ENCODE measurements at regions not wholly inside any gene's neighbourhood (a gene's known extent, or its start where the extent isn't known, plus 50 kb on each side); places are given as distances from the start of the nearest gene placed in this dataset.
"Not testable (repeated sequence)": the region's sequence is repeated elsewhere in the genome, so short reads cannot be mapped to it uniquely, and the experiment has no call there.

GRCh38 chr9:62655705-62656104 lies 1465.9 kb downstream of the SPATA31A7 start:
- peak; percentile 52 for ATAC-seq
- H3K4me3 ChIP-seq; H3K27ac ChIP-seq (ENCODE audit: control insufficient read depth, insufficient read depth); H3K4me2 ChIP-seq (ENCODE audit: control insufficient read depth, insufficient read depth); CTCF ChIA-PET; H4K20me1 ChIP-seq (ENCODE audit: control insufficient read depth, insufficient read depth); H3K36me3 ChIP-seq (ENCODE audit: control insufficient read depth in 2 of 2, insufficient read depth in 2 of 2, low read length in 1 of 2); intact Hi-C loops (cut with micrococcal nuclease; ENCODE audit: unreplicated experiment); DNase-seq (ENCODE audit: low read depth, low spot score); H3K79me2 ChIP-seq (ENCODE audit: control insufficient read depth, insufficient read depth, low read length); H2AFZ ChIP-seq (ENCODE audit: control insufficient read depth, low read depth, low read length); H3K27me3 ChIP-seq (replicated peaks in 1 of 2; ENCODE audit: control insufficient read depth in 2 of 2, insufficient read depth in 2 of 2, low read length in 1 of 2); FAIRE-seq; POLR2A ChIA-PET; in situ Hi-C loops (cut with MboI); H3K9me3 ChIP-seq (replicated peaks; ENCODE audit: control insufficient read depth, insufficient read depth, low read length); H3K4me1 ChIP-seq (ENCODE audit: control insufficient read depth, insufficient read depth, low read length); H3K9ac ChIP-seq (ENCODE audit: control insufficient read depth, insufficient read depth, low read length); BruUV-seq (replicated peaks); RAD21 ChIA-PET (ENCODE audit: unreplicated experiment); SMC1A ChIA-PET (ENCODE audit: uncharacterized antibody, unreplicated experiment): not testable (repeated sequence)

DNA sequence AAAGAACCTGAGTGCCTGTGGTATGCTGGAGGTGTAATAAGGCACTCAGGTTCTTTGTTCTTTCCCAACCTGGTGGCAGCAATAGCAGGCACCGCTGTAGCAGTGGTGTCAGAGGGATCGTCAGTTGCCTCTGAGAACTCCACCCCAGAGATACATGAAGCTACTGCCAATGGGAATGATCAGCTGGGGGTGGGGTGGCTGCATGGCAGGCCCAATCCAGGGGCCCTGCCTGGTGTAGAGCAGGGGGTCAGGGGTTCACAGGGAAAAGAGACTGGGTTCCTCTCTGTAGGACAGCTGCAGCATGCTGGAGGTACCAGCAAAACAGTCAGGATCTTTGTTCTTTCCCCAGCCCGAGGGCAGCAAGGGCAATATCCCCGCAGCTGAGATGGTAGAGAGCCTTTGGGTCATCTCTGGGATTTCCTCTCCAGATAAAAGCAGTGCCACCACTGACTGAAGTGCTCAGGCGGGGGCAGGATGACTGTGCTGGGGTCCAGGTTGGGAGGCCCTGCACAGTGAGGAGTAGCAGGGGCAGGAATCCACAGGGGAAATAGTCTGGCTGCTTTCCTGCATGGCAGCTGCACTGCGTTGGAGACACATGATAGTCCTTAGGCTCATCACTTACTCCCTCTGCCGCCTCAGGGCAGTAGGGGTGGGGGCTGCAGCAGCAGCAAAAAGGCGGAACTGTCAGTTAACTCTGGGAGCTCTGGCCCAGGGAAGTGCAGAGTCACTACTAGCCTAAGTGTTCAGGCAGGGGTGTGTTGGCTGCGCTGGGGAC lies 1473.1 kb downstream of the SPATA31A7 start:
- DNase-seq (ENCODE audit: low read depth, low spot score); RAD21 ChIA-PET (ENCODE audit: unreplicated experiment); POLR2A ChIA-PET; H3K4me3 ChIP-seq; H3K4me2 ChIP-seq (ENCODE audit: control insufficient read depth, insufficient read depth); H3K9me3 ChIP-seq (replicated peaks; ENCODE audit: control insufficient read depth, insufficient read depth, low read length); H3K27me3 ChIP-seq (replicated peaks in 1 of 2; ENCODE audit: control insufficient read depth in 2 of 2, insufficient read depth in 2 of 2, low read length in 1 of 2); FAIRE-seq; H3K79me2 ChIP-seq (ENCODE audit: control insufficient read depth, insufficient read depth, low read length); CTCF ChIA-PET; SMC1A ChIA-PET (ENCODE audit: uncharacterized antibody, unreplicated experiment); H3K4me1 ChIP-seq (ENCODE audit: control insufficient read depth, insufficient read depth, low read length); H3K27ac ChIP-seq (ENCODE audit: control insufficient read depth, insufficient read depth); ATAC-seq; H3K9ac ChIP-seq (ENCODE audit: control insufficient read depth, insufficient read depth, low read length); H2AFZ ChIP-seq (ENCODE audit: control insufficient read depth, low read depth, low read length); BruUV-seq (replicated peaks); intact Hi-C loops (cut with micrococcal nuclease; ENCODE audit: unreplicated experiment); H3K36me3 ChIP-seq (ENCODE audit: control insufficient read depth in 2 of 2, insufficient read depth in 2 of 2, low read length in 1 of 2); in situ Hi-C loops (cut with MboI); H4K20me1 ChIP-seq (ENCODE audit: control insufficient read depth, insufficient read depth): not testable (repeated sequence)
- 36% methylated on average over 3 of the region's 9 CpGs for WGBS (ENCODE audit: insufficient coverage, insufficient replicate concordance, low lambda C conversion rate, missing lambda C conversion rate)

DNA sequence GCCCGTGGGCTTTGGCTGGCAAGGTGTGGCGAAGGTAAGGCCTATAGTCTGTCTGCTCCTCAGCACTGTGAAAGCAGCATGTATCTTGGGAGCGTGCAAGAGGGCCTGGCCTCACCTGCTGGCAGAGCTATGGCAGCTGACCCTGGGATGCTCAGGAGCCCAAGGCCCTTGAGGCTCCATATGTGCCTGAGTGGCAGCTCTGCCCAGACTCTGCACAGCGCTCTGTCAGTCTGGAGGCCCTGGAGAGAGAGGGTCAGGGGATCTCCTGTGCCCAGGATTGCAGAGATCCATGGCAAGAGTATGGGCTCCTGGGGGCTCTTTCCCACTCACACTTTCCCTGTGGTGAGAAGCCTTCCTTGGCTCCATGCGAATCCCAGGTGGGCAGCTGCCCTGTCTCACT lies 1473.7 kb downstream of the SPATA31A7 start:
- RAD21 ChIA-PET (ENCODE audit: unreplicated experiment); H3K36me3 ChIP-seq (ENCODE audit: control insufficient read depth in 2 of 2, insufficient read depth in 2 of 2, low read length in 1 of 2); H3K27ac ChIP-seq (ENCODE audit: control insufficient read depth, insufficient read depth); SMC1A ChIA-PET (ENCODE audit: uncharacterized antibody, unreplicated experiment); H3K9ac ChIP-seq (ENCODE audit: control insufficient read depth, insufficient read depth, low read length); H3K4me3 ChIP-seq; H4K20me1 ChIP-seq (ENCODE audit: control insufficient read depth, insufficient read depth); H3K79me2 ChIP-seq (ENCODE audit: control insufficient read depth, insufficient read depth, low read length); CTCF ChIA-PET; FAIRE-seq; H3K4me1 ChIP-seq (ENCODE audit: control insufficient read depth, insufficient read depth, low read length); H3K9me3 ChIP-seq (replicated peaks; ENCODE audit: control insufficient read depth, insufficient read depth, low read length); POLR2A ChIA-PET; H3K27me3 ChIP-seq (replicated peaks in 1 of 2; ENCODE audit: control insufficient read depth in 2 of 2, insufficient read depth in 2 of 2, low read length in 1 of 2); intact Hi-C loops (cut with micrococcal nuclease; ENCODE audit: unreplicated experiment); DNase-seq (ENCODE audit: low read depth, low spot score); H2AFZ ChIP-seq (ENCODE audit: control insufficient read depth, low read depth, low read length); in situ Hi-C loops (cut with MboI); ATAC-seq; H3K4me2 ChIP-seq (ENCODE audit: control insufficient read depth, insufficient read depth); BruUV-seq (replicated peaks): not testable (repeated sequence)
- WGBS (ENCODE audit: insufficient coverage, insufficient replicate concordance, low lambda C conversion rate, missing lambda C conversion rate): no CpG with 5 or more reads among the region's 5 CpGs

GRCh38 chr9:62667137-62667824 lies 1477.4 kb downstream of the SPATA31A7 start:
- H3K4me3 ChIP-seq; in situ Hi-C loops (cut with MboI); intact Hi-C loops (cut with micrococcal nuclease; ENCODE audit: unreplicated experiment); H3K27ac ChIP-seq (ENCODE audit: control insufficient read depth, insufficient read depth); H3K9me3 ChIP-seq (replicated peaks; ENCODE audit: control insufficient read depth, insufficient read depth, low read length); SMC1A ChIA-PET (ENCODE audit: uncharacterized antibody, unreplicated experiment); CTCF ChIA-PET; H3K79me2 ChIP-seq (ENCODE audit: control insufficient read depth, insufficient read depth, low read length); H3K4me1 ChIP-seq (ENCODE audit: control insufficient read depth, insufficient read depth, low read length); H4K20me1 ChIP-seq (ENCODE audit: control insufficient read depth, insufficient read depth); H3K27me3 ChIP-seq (replicated peaks in 1 of 2; ENCODE audit: control insufficient read depth in 2 of 2, insufficient read depth in 2 of 2, low read length in 1 of 2); H3K36me3 ChIP-seq (ENCODE audit: control insufficient read depth in 2 of 2, insufficient read depth in 2 of 2, low read length in 1 of 2); FAIRE-seq; H3K4me2 ChIP-seq (ENCODE audit: control insufficient read depth, insufficient read depth); H3K9ac ChIP-seq (ENCODE audit: control insufficient read depth, insufficient read depth, low read length); ATAC-seq; BruUV-seq (replicated peaks); H2AFZ ChIP-seq (ENCODE audit: control insufficient read depth, low read depth, low read length); RAD21 ChIA-PET (ENCODE audit: unreplicated experiment); DNase-seq (ENCODE audit: low read depth, low spot score); POLR2A ChIA-PET: not testable (repeated sequence)
- WGBS (ENCODE audit: insufficient coverage, insufficient replicate concordance, low lambda C conversion rate, missing lambda C conversion rate): 0% methylated on average over 2 of the region's 2 CpGs
